ENCODE measurements at regions not wholly inside any gene's neighbourhood (a gene's known extent, or its start where the extent isn't known, plus 50 kb on each side); places are given as distances from the start of the nearest gene placed in this dataset.
A peak's percentile ranks its signal among the peaks of the same experiment; 100 is the strongest.
"Not testable (repeated sequence)": the region's sequence is repeated elsewhere in the genome, so short reads cannot be mapped to it uniquely, and the experiment has no call there.

- TF ChIP-seq ZNF219 (CRISPR knock-in tag; IDR thresholded peaks at IDR 0.05; ENCODE audit: borderline replicate concordance) (no peak), EMX1 (CRISPR knock-in tag; IDR thresholded peaks at IDR 0.05) (no peak), ATF1 (CRISPR knock-in tag; IDR thresholded peaks at IDR 0.05) (no peak)
These were observed 367.3 kb upstream of the PCDH15 start (continued) for GRCh38 chr10:55168343-55168742.

GRCh38 chr10:55163388-55163979, 362.5 kb upstream of the PCDH15 start:
- DNase-seq (ENCODE audit: low spot score) = no peak
- TF ChIP-seq IRF1 (CRISPR knock-in tag; IDR thresholded peaks at IDR 0.05) = no peak
- TF ChIP-seq, protein P1, sequence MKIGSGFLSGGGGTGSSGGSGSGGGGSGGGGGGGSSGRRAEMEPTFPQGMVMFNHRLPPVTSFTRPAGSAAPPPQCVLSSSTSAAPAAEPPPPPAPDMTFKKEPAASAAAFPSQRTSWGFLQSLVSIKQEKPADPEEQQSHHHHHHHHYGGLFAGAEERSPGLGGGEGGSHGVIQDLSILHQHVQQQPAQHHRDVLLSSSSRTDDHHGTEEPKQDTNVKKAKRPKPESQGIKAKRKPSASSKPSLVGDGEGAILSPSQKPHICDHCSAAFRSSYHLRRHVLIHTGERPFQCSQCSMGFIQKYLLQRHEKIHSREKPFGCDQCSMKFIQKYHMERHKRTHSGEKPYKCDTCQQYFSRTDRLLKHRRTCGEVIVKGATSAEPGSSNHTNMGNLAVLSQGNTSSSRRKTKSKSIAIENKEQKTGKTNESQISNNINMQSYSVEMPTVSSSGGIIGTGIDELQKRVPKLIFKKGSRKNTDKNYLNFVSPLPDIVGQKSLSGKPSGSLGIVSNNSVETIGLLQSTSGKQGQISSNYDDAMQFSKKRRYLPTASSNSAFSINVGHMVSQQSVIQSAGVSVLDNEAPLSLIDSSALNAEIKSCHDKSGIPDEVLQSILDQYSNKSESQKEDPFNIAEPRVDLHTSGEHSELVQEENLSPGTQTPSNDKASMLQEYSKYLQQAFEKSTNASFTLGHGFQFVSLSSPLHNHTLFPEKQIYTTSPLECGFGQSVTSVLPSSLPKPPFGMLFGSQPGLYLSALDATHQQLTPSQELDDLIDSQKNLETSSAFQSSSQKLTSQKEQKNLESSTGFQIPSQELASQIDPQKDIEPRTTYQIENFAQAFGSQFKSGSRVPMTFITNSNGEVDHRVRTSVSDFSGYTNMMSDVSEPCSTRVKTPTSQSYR (CRISPR knock-in tag; IDR thresholded peaks at IDR 0.05) = no peak
- TF ChIP-seq ZNF138 (CRISPR knock-in tag; conservative IDR thresholded peaks at IDR 0.05) = no peak
- TF ChIP-seq, protein P2, sequence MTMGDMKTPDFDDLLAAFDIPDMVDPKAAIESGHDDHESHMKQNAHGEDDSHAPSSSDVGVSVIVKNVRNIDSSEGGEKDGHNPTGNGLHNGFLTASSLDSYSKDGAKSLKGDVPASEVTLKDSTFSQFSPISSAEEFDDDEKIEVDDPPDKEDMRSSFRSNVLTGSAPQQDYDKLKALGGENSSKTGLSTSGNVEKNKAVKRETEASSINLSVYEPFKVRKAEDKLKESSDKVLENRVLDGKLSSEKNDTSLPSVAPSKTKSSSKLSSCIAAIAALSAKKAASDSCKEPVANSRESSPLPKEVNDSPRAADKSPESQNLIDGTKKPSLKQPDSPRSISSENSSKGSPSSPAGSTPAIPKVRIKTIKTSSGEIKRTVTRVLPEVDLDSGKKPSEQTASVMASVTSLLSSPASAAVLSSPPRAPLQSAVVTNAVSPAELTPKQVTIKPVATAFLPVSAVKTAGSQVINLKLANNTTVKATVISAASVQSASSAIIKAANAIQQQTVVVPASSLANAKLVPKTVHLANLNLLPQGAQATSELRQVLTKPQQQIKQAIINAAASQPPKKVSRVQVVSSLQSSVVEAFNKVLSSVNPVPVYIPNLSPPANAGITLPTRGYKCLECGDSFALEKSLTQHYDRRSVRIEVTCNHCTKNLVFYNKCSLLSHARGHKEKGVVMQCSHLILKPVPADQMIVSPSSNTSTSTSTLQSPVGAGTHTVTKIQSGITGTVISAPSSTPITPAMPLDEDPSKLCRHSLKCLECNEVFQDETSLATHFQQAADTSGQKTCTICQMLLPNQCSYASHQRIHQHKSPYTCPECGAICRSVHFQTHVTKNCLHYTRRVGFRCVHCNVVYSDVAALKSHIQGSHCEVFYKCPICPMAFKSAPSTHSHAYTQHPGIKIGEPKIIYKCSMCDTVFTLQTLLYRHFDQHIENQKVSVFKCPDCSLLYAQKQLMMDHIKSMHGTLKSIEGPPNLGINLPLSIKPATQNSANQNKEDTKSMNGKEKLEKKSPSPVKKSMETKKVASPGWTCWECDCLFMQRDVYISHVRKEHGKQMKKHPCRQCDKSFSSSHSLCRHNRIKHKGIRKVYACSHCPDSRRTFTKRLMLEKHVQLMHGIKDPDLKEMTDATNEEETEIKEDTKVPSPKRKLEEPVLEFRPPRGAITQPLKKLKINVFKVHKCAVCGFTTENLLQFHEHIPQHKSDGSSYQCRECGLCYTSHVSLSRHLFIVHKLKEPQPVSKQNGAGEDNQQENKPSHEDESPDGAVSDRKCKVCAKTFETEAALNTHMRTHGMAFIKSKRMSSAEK (CRISPR knock-in tag; IDR thresholded peaks at IDR 0.05; ENCODE audit: borderline replicate concordance) = no peak
- TF ChIP-seq CBFB (CRISPR knock-in tag; IDR thresholded peaks at IDR 0.05; ENCODE audit: low read depth) = no peak
- no peak for TF ChIP-seq USF2 (CRISPR knock-in tag; IDR thresholded peaks at IDR 0.05)
- TF ChIP-seq RORB (CRISPR knock-in tag; IDR thresholded peaks at IDR 0.05) = no peak
- TF ChIP-seq ZNF121 (CRISPR knock-in tag; IDR thresholded peaks at IDR 0.05) = no peak
- TF ChIP-seq FOXK1 (CRISPR knock-in tag; IDR thresholded peaks at IDR 0.05) = no peak
- TF ChIP-seq MAX (CRISPR knock-in tag; IDR thresholded peaks at IDR 0.05) = no peak
- TF ChIP-seq CREB1 (CRISPR knock-in tag; IDR thresholded peaks at IDR 0.05) = no peak
- no peak for TF ChIP-seq CREM (CRISPR knock-in tag; IDR thresholded peaks at IDR 0.05)
- no peak for TF ChIP-seq EMX1 (CRISPR knock-in tag; IDR thresholded peaks at IDR 0.05)
- TF ChIP-seq KAT7 (CRISPR knock-in tag; IDR thresholded peaks at IDR 0.05; ENCODE audit: borderline replicate concordance) = no peak
- TF ChIP-seq ATF2 (CRISPR knock-in tag; IDR thresholded peaks at IDR 0.05; ENCODE audit: borderline replicate concordance, low read depth) = no peak
- no peak for TF ChIP-seq NR2C2 (CRISPR knock-in tag; IDR thresholded peaks at IDR 0.05)
- TF ChIP-seq ZNF263 (CRISPR knock-in tag; IDR thresholded peaks at IDR 0.05; ENCODE audit: low read depth) = no peak
- no peak for TF ChIP-seq ATF3 (CRISPR knock-in tag; conservative IDR thresholded peaks at IDR 0.05)
- Mint-ChIP-seq H3K4me3 (no peak overlapping the region), H3K36me3 (no peaks in the 10 kb centered on the region), H3K9me3 (peaks cover 12% of the 10 kb centered on the region; the same call in 1 of the 2 replicates), H3K27ac (no peak overlapping the region), H3K4me1 (peaks cover 32% of the 10 kb centered on the region), H3K27me3 (ENCODE audit: low read depth) (no peaks in the 10 kb centered on the region)
- ChIA-PET POLR2A (no interaction called here), CTCF (no interaction called here)
- ATAC-seq = no peak

DNA sequence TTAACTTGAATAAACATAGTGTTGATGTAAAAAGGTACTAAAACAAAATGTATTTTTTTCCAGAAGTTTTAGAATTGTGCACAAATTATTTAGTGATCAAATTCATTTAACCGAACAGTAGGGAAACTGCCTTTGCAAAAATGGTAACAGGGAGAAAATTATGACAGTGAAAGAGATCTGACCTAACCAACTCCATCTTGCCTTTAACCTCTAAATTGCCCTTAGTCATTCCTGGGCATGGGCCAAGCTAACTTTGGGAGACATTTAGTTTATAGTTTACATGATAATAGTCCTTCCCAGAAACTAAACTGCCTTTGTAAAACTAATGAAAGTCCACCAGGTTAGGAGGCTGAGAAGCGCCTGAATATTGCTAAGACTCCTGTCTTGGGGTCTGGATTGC, 361.3 kb upstream of the PCDH15 start:
- CTCF ChIA-PET = interaction anchor here (1.0 kb wide), 1 partner anchor 12 kb away, joined by 3 read pairs; no protein-coding TSS in a partner anchor
- Mint-ChIP-seq H3K4me1 (peaks cover 32% of the 10 kb centered on the region), H3K27ac (peak overlapping the region; percentile 15), H3K9me3 (peaks cover 12% of the 10 kb centered on the region; the same call in 1 of the 2 replicates)
- H3K4me3 Mint-ChIP-seq; POLR2A ChIA-PET; DNase-seq (ENCODE audit: low spot score); H3K36me3 Mint-ChIP-seq; H3K27me3 Mint-ChIP-seq (ENCODE audit: low read depth): not testable (repeated sequence)
- ATAC-seq = peak; percentile 28; the same call in 1 of the 2 replicates

Measured in WTC11 (cell line).